Liver (tissue), 8 donors: ENCODE measurements at regions not wholly inside any gene's neighbourhood (a gene's known extent, or its start where the extent isn't known, plus 50 kb on each side); places are given as distances from the start of the nearest gene placed in this dataset.

Source experiments
- DNase-seq: peaks from one replicate; pipeline ENCODE4 v3.0.0-alpha.2; 2017; ENCODE audit warnings: low spot score
- H3K27ac ChIP-seq, 2 donors: one replicate each; pipeline ENCODE4 v1.7.0; 2013; ENCODE audit warnings: inconsistent platforms in 2 of 2, low read length in 2 of 2, control low read depth in 1 of 2, low read depth in 1 of 2, mild to moderate bottlenecking in 1 of 2
- H3K27me3 ChIP-seq, 4 donors: one replicate each; pipeline versions ENCODE4 v1.6.1 to v1.7.0; 2013; ENCODE audit warnings: low read length in 3 of 4, inconsistent platforms in 1 of 4, mild to moderate bottlenecking in 1 of 4, moderate library complexity in 1 of 4; ENCODE audit not compliant: control insufficient read depth in 4 of 4, insufficient read depth in 4 of 4
- H3K36me3 ChIP-seq, 4 donors: one replicate each; pipeline versions ENCODE4 v1.6.1 to v1.7.0; 2013; ENCODE audit warnings: low read length in 3 of 4, mild to moderate bottlenecking in 3 of 4, low read depth in 1 of 4, moderate library complexity in 1 of 4; ENCODE audit not compliant: control insufficient read depth in 4 of 4, insufficient read depth in 3 of 4
- H3K4me1 ChIP-seq, 4 donors: one replicate each; pipeline versions ENCODE4 v1.6.1 to v1.7.0; 2013; ENCODE audit warnings: low read length in 3 of 4, mild to moderate bottlenecking in 3 of 4, moderate library complexity in 1 of 4; ENCODE audit not compliant: control insufficient read depth in 4 of 4, insufficient read depth in 4 of 4
- H3K4me3 ChIP-seq, 3 donors: one replicate each; pipeline versions ENCODE4 v1.6.1 to v1.7.0; 2013; ENCODE audit warnings: low read length in 3 of 3, control low read depth in 1 of 3, low read depth in 1 of 3, mild to moderate bottlenecking in 1 of 3
- H3K9ac ChIP-seq, 2 donors: one replicate each; pipeline ENCODE4 v1.7.0; 2013; ENCODE audit warnings: low read length in 2 of 2, mild to moderate bottlenecking in 2 of 2, moderate library complexity in 2 of 2, control low read depth in 1 of 2, low read depth in 1 of 2
- H3K9me3 ChIP-seq, 4 donors: one replicate each; pipeline versions ENCODE4 v1.6.1 to v1.7.0; 2013; ENCODE audit warnings: low read length in 3 of 4; ENCODE audit not compliant: control insufficient read depth in 4 of 4
- ATF3 ChIP-seq: IDR thresholded peaks from 2 replicates; pipeline ENCODE4 v1.6.1; 2016; ENCODE audit warnings: antibody characterized with exemption
- CTCF ChIP-seq: fragments of 150-350 bp; IDR thresholded peaks from 2 replicates; pipeline ENCODE4 v1.5.1; 2017; ENCODE audit warnings: improper control_type of control experiment, low read depth, low read length; ENCODE audit not compliant: missing input control
- EGR1 ChIP-seq, 2 donors: IDR thresholded peaks; 2 replicates each; pipeline ENCODE4 v1.6.1; 2016 to 2018; ENCODE audit warnings: antibody characterized with exemption in 2 of 2, low read depth in 2 of 2
- FOXA1 ChIP-seq: IDR thresholded peaks from 2 replicates; pipeline ENCODE4 v1.6.1; 2016; ENCODE audit warnings: antibody characterized with exemption
- FOXA2 ChIP-seq: IDR thresholded peaks from 2 replicates; pipeline ENCODE4 v1.6.1; 2016; ENCODE audit warnings: antibody characterized with exemption
- HNF4A ChIP-seq, 2 donors: conservative IDR thresholded peaks; 2 replicates each; pipeline ENCODE4 v1.6.1; 2016; ENCODE audit warnings: antibody characterized with exemption in 2 of 2, mild to moderate bottlenecking in 2 of 2
- HNF4G ChIP-seq: IDR thresholded peaks from 2 replicates; pipeline ENCODE4 v1.6.1; 2016; ENCODE audit warnings: antibody characterized with exemption
- MAX ChIP-seq: IDR thresholded peaks from 2 replicates; pipeline ENCODE4 v1.6.1; 2016; ENCODE audit warnings: antibody characterized with exemption
- NR2F2 ChIP-seq: IDR thresholded peaks from 2 replicates; pipeline ENCODE4 v1.6.1; 2016; ENCODE audit warnings: antibody characterized with exemption
- RAD21 ChIP-seq, 2 donors: IDR thresholded peaks; 2 replicates each; pipeline ENCODE4 v1.6.1; 2016; ENCODE audit warnings: antibody characterized with exemption in 2 of 2, mild to moderate bottlenecking in 2 of 2
- RXRA ChIP-seq, 2 donors: IDR thresholded peaks; 2 replicates each; pipeline ENCODE4 v1.6.1; 2017 to 2018; ENCODE audit warnings: antibody characterized with exemption in 2 of 2, mild to moderate bottlenecking in 1 of 2
- SP1 ChIP-seq: IDR thresholded peaks from 2 replicates; pipeline ENCODE4 v1.6.1; 2018; ENCODE audit warnings: antibody characterized with exemption, mild to moderate bottlenecking
- TAF1 ChIP-seq: conservative IDR thresholded peaks from 2 replicates; pipeline ENCODE4 v1.6.1; 2016; ENCODE audit warnings: antibody characterized with exemption, mild to moderate bottlenecking
- YY1 ChIP-seq: IDR thresholded peaks from 2 replicates; pipeline ENCODE4 v1.6.1; 2016; ENCODE audit warnings: antibody characterized with exemption, mild to moderate bottlenecking
- WGBS: extraction: QIAGEN DNeasy Blood & Tissue Kit; methylation state at CpG from one replicate; pipeline ENCODE4 v1.1.7; 2013; 5-methylcytosine and 5-hydroxymethylcytosine counted together
- donor health status: healthy.
- donor health status: healthy.
- donor health status: healthy.
- donor health status: healthy.
- donor health status: healthy.

DNA sequence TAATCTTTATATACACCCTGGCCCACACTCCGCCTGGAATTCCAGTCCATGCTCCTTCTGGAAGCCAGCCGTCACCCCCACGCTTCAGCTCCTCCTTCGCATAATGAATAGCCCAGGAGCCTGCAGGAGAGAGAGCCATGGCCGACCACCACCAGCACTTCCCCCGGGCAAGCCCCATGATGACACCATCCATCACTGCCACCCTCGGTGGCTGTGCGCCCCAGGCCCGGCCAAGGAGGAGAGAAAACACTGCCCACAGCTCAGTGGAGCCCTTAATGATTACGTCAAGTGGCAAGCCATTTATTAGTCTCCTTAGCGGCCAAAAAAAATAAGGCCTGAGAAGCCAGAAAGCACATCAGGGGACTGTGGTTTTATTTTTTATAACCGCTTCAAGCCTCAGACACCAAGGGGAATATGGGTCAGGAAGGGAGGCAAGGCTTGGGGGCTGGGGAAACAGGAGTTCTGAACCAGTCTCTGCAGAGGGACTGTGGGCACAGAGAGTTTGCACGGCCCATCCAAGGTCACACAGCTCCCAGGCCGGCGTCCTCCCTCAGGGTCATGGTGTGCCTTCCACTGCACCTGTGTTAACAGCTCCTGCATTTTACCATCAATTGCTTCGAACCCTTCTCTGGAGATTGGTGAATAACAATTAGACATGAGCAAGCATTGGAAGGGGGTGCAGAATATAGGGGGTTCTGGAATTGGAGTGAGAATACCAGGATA is 134.3 kb downstream of the MN1 start:
- H3K9ac ChIP-seq: no peak overlapping the region

GRCh38 chr22:27668828-27669797 is 132.4 kb downstream of the MN1 start:
- peak; percentile 74 for DNase-seq
- Histone ChIP-seq H3K4me3 (no peak overlapping the region), H3K9ac (no peak overlapping the region), H3K27me3 (peaks cover 0 to 3% (median 0%) of the 10 kb centered on the region in 4 donors), H3K27ac (no peak overlapping the region), H3K36me3 (no peaks in the 10 kb centered on the region), H3K9me3 (peaks cover 0 to 4% (median 4%) of the 10 kb centered on the region in 4 donors), H3K4me1 (no peaks in the 10 kb centered on the region)
- TF ChIP-seq TAF1 (no peak), YY1 (no peak), HNF4A (conservative IDR thresholded peaks at IDR 0.05) (no peak), SP1 (no peak), CTCF (no peak), FOXA2 (no peak), ATF3 (no peak), MAX (no peak), RAD21 (IDR thresholded peaks at IDR 0.05) (no peak), FOXA1 (no peak), RXRA (IDR thresholded peaks at IDR 0.05) (no peak), EGR1 (IDR thresholded peaks at IDR 0.05; ENCODE audit: low read depth in 2 of 2) (no peak)
- 66% methylated on average over 7 of the region's 7 CpGs for WGBS

More for the DNA sequence above, 134.3 kb downstream of the MN1 start:
- H3K27ac ChIP-seq: no peak overlapping the region
- no peaks in the 10 kb centered on the region for H3K36me3 ChIP-seq
- 72% methylated on average over 16 of the region's 16 CpGs for WGBS
- H3K4me1 ChIP-seq: no peaks in the 10 kb centered on the region
- no peak for DNase-seq
- TF ChIP-seq HNF4G (no peak), ATF3 (no peak), NR2F2 (no peak)
- peaks cover 0 to 3% (median 0%) of the 10 kb centered on the region in 4 donors for H3K27me3 ChIP-seq
- peaks cover 0 to 4% (median 4%) of the 10 kb centered on the region in 4 donors for H3K9me3 ChIP-seq
- H3K4me3 ChIP-seq: no peak overlapping the region
